Prostate gland (tissue), 2 donors: ENCODE measurements at regions not wholly inside any gene's neighbourhood (a gene's known extent, or its start where the extent isn't known, plus 50 kb on each side); places are given as distances from the start of the nearest gene placed in this dataset.
A peak's percentile ranks its signal among the peaks of the same experiment; 100 is the strongest.

Source experiments
- DNase-seq: peaks from one replicate; pipeline ENCODE4 v3.0.0-alpha.2; 2019; ENCODE audit warnings: low spot score
- H3K27ac ChIP-seq, 2 donors: fragments of 200-600 bp; sonication (generic); 2 replicates each; pipeline ENCODE4 v1.5.1; 2017 to 2019
- H3K27me3 ChIP-seq: fragments of 200-600 bp; sonication (generic); replicated peaks from 2 replicates; pipeline ENCODE4 v1.5.1; 2019; ENCODE audit not compliant: insufficient read depth
- H3K36me3 ChIP-seq, 2 donors: fragments of 200-600 bp; sonication (generic); 1 replicate in 1 of 2; 2 replicates in 1 of 2; pipeline versions ENCODE4 v1.5.1 to v1.8.1; 2017 to 2019
- H3K4me1 ChIP-seq: fragments of 200-600 bp; sonication (generic); replicated peaks from 2 replicates; pipeline ENCODE4 v1.5.1; 2019
- H3K4me3 ChIP-seq, 2 donors: fragments of 200-600 bp; sonication (generic); 2 replicates each; pipeline ENCODE4 v1.5.1; 2017 to 2019
- H3K9me3 ChIP-seq: fragments of 200-600 bp; sonication (generic); 2 replicates; pipeline ENCODE4 v1.5.1; 2017
- CTCF ChIP-seq, 4 experiments: fragments of 200-600 bp in 2 of 4; fragments of 450-650 bp in 2 of 4; sonication (generic) in 2 of 4; IDR thresholded peaks; 1 replicate in 3 of 4; 2 replicates in 1 of 4; pipeline ENCODE4 v1.5.1; 2016 to 2019; ENCODE audit warnings: antibody characterized with exemption in 4 of 4, mild to moderate bottlenecking in 2 of 4, moderate library complexity in 2 of 4
- POLR2A ChIP-seq: fragments of 450-650 bp; IDR thresholded peaks from one replicate; pipeline ENCODE4 v1.6.1; 2016; ENCODE audit warnings: antibody characterized with exemption, mild to moderate bottlenecking
- POLR2AphosphoS5 ChIP-seq: sonication (generic); formaldehyde crosslinking; IDR thresholded peaks from one replicate; pipeline ENCODE4 v1.6.1; 2017; ENCODE audit warnings: antibody characterized with exemption
- WGBS: methylation state at CpG from one replicate; pipeline ENCODE4 v1.1.5; 2018; 5-methylcytosine and 5-hydroxymethylcytosine counted together
- intact Hi-C: fragments of 100-400 bp; cut with DNase I; formaldehyde crosslinking; loops from one replicate; pipeline ENCODE4 v1.14.2; 2022

DNA sequence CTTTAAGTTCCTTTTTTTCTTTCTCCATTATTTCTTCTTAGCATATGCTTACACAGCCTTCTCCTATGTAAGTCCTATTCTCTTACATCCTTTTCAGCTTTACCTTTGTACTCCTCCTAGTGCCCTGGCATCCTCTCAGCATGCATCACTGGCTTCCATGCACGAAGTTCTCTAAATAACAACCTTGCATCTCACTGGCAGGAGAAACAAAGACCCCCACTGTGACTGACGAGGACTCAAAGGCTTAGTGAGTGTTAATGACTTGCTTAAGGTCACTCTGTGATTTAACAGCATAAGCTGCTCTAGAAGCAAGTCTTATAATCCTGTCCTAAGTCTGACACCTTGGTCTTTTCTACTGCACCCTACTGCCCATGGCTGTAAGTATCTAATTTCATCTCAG is 1236.0 kb upstream of the CELF4 start:
- Histone ChIP-seq H3K4me3 (no peak overlapping the region), H3K4me1 (no peaks in the 10 kb centered on the region), H3K36me3 (no peaks in the 10 kb centered on the region), H3K9me3 (no peaks in the 10 kb centered on the region), H3K27ac (no peak overlapping the region), H3K27me3 (no peaks in the 10 kb centered on the region)
- DNase-seq = no peak
- intact Hi-C loops = no loop called here
- 33% methylated on average over 2 of the region's 2 CpGs for WGBS
- TF ChIP-seq POLR2AphosphoS5 = no peak

DNA sequence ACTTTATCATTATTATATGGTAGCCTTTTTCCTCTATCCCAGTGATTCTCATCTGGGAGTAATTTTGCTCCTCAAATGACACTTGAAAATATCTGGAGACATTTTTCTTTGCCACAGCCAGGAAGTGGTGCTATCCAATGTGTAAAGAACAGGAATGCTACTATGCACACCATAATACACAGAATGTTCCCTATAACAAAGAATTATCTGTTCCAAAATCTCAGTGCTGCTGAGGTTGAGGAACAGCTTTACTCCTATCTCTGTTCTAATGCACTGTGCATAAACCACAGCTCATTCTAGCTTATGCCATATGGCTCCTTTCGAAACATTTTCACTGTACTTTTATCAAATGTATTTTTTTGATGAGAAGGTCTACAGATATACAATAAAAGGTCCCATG is 1231.2 kb upstream of the CELF4 start:
- TF ChIP-seq POLR2AphosphoS5 = peak; percentile 70
- no peak for TF ChIP-seq POLR2A
- Histone ChIP-seq H3K4me3 (no peak overlapping the region), H3K27ac (no peak overlapping the region), H3K27me3 (no peaks in the 10 kb centered on the region), H3K9me3 (no peaks in the 10 kb centered on the region), H3K36me3 (no peaks in the 10 kb centered on the region), H3K4me1 (no peaks in the 10 kb centered on the region)
- WGBS = 59% methylated on average over 1 of the region's 1 CpG
- no peak for DNase-seq
- intact Hi-C loops = no loop called here

GRCh38 chr18:38792731-38793130 is 1227.1 kb upstream of the CELF4 start:
- intact Hi-C loops = no loop called here
- no peaks in the 10 kb centered on the region for H3K9me3 ChIP-seq
- no peak for TF ChIP-seq CTCF (IDR thresholded peaks at IDR 0.05)
- TF ChIP-seq POLR2AphosphoS5 = no peak
- no peak for TF ChIP-seq POLR2A
- no peaks in the 10 kb centered on the region for H3K27me3 ChIP-seq
- H3K27ac ChIP-seq = no peak overlapping the region
- DNase-seq = no peak
- no peaks in the 10 kb centered on the region for H3K4me1 ChIP-seq
- no peaks in the 10 kb centered on the region for H3K36me3 ChIP-seq
- WGBS = 90% methylated on average over 6 of the region's 6 CpGs
- no peak overlapping the region for H3K4me3 ChIP-seq

DNA sequence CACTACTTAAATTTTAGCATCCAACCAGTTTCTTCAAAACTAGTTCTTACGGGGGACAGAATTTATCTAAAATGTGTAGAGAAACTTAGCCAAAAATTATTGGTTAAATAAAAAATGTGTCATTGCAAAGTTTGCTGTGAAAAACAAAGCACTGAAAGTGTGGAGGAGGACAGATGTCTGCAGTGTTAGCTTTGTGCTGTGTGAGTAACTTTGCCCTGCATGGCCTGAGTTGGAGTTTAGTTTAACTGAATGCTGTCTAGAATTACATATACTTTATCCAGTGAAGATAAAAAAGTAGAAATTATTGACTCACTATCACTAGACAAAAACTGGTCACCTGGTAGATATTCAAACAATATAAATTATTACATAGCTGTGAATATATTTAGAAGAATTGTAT is 1225.2 kb upstream of the CELF4 start:
- intact Hi-C loops = no loop called here
- H3K4me3 ChIP-seq = no peak overlapping the region
- DNase-seq = no peak
- H3K36me3 ChIP-seq = no peaks in the 10 kb centered on the region
- H3K4me1 ChIP-seq = no peaks in the 10 kb centered on the region
- TF ChIP-seq POLR2AphosphoS5 (no peak), POLR2A (no peak), CTCF (IDR thresholded peaks at IDR 0.05) (no peak)
- H3K27me3 ChIP-seq = no peaks in the 10 kb centered on the region
- no peaks in the 10 kb centered on the region for H3K9me3 ChIP-seq
- 93% methylated on average over 1 of the region's 1 CpG for WGBS
- no peak overlapping the region for H3K27ac ChIP-seq

- DNase-seq = no peak
- Histone ChIP-seq H3K27ac (no peak overlapping the region), H3K36me3 (no peaks in the 10 kb centered on the region), H3K4me3 (no peak overlapping the region), H3K9me3 (no peaks in the 10 kb centered on the region), H3K4me1 (no peaks in the 10 kb centered on the region), H3K27me3 (no peaks in the 10 kb centered on the region)
- intact Hi-C loops = no loop called here
- 60% methylated on average over 1 of the region's 1 CpG for WGBS
- TF ChIP-seq POLR2AphosphoS5 (no peak), POLR2A (no peak), CTCF (IDR thresholded peaks at IDR 0.05) (no peak)
Measured at GRCh38 chr18:38790303-38790702, 1224.7 kb upstream of the CELF4 start.

GRCh38 chr18:38789141-38789540 is 1223.5 kb upstream of the CELF4 start:
- 22% methylated on average over 1 of the region's 1 CpG for WGBS
- no peak for TF ChIP-seq CTCF (IDR thresholded peaks at IDR 0.05)
- TF ChIP-seq POLR2AphosphoS5 = no peak
- no peak for TF ChIP-seq POLR2A
- no peaks in the 10 kb centered on the region for H3K9me3 ChIP-seq

More at GRCh38 chr18:38789141-38789540, 1223.5 kb upstream of the CELF4 start:
- no peaks in the 10 kb centered on the region for H3K4me1 ChIP-seq
- no peak overlapping the region for H3K4me3 ChIP-seq
- intact Hi-C loops = no loop called here
- no peaks in the 10 kb centered on the region for H3K27me3 ChIP-seq
- no peak overlapping the region for H3K27ac ChIP-seq
- no peaks in the 10 kb centered on the region for H3K36me3 ChIP-seq
- DNase-seq = no peak
